ACC112 (cell line): ENCODE measurements at regions not wholly inside any gene's neighbourhood (a gene's known extent, or its start where the extent isn't known, plus 50 kb on each side); places are given as distances from the start of the nearest gene placed in this dataset.

ENCODE experiments used
- H2AFZ ChIP-seq: fragments of 200-600 bp; sonication (generic); one replicate; pipeline ENCODE4 v1.6.0; 2017; ENCODE audit warnings: antibody characterized with exemption, low read length; ENCODE audit not compliant: unreplicated experiment
- H3K27ac ChIP-seq: fragments of 200-600 bp; sonication (generic); 2 replicates; pipeline ENCODE4 v1.5.1; 2014; ENCODE audit warnings: low read depth, mild to moderate bottlenecking, antibody characterized with exemption, low read length, moderate library complexity
- H3K27me3 ChIP-seq: fragments of 200-600 bp; sonication (generic); 2 replicates; pipeline ENCODE4 v1.6.1; 2014; ENCODE audit warnings: mild to moderate bottlenecking, antibody characterized with exemption, low read length, moderate library complexity, mixed read lengths; ENCODE audit not compliant: insufficient read depth
- H3K36me3 ChIP-seq: fragments of 200-600 bp; sonication (generic); 2 replicates; pipeline ENCODE4 v1.6.1; 2016; ENCODE audit warnings: mild to moderate bottlenecking, antibody characterized with exemption, low read length, moderate library complexity, mixed read lengths; ENCODE audit not compliant: insufficient read depth
- H3K4me1 ChIP-seq: fragments of 200-600 bp; sonication (generic); one replicate; pipeline ENCODE4 v1.6.1; 2016; ENCODE audit warnings: low read length, mixed read lengths; ENCODE audit not compliant: insufficient read depth, unreplicated experiment, control insufficient read depth
- H3K4me3 ChIP-seq: fragments of 200-600 bp; sonication (generic); 2 replicates; pipeline ENCODE4 v1.5.1; 2014; ENCODE audit warnings: mild to moderate bottlenecking, low read depth, low read length
- H3K79me2 ChIP-seq: fragments of 200-600 bp; sonication (generic); one replicate; pipeline ENCODE4 v1.6.0; 2016; ENCODE audit warnings: low read length; ENCODE audit not compliant: control insufficient read depth, unreplicated experiment, insufficient read depth

DNA sequence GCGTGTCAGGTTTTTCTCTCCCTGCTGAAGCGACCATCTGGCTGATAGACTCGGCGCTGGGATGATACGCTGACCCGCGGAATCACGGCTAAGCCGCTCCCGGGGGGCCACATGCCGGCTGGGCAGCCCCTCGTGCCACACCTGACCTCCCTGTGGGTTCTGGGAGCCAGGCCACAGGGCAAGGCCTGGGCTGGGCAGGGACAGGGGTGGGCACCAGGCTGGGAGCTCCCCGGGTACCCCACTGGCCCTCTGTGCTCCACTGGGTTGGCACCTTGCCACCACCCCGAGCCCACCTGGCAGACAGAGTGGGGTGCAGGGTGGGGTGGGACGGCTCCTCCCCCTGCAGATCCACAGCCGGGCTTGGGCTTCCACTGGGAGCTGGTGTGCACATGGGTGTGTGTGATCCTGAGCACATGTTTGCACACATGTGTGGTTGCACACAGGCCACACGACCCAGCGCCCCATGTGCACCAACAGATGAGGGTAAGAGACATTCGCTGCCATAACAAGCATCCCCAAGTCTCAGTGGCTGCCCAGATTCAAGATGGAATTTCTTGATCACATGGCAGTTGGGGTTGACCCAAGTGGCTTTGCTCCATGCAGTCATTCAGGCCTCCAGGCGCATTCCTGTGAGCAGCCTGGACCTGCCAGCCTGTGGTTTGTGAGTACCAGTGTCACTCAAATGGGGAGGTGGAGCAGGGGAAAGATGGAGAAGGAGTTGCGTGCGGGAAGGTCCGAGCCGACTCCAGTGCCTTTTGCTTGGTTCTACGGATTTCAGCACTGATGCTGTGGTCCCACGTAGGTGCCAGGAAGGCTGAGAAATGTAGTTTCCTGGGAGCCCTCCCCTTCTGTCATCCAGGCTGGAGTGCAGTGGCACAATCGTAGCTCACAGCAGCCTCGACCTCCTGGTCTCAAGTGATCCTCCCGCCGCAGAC is 79.7 kb downstream of the UNCX start:
- Histone ChIP-seq H3K36me3 (no peaks in the 10 kb centered on the region), H3K4me1 (no peaks in the 10 kb centered on the region), H3K27ac (no peak overlapping the region), H3K4me3 (no peak overlapping the region), H2AFZ (no peak overlapping the region), H3K79me2 (no peaks in the 10 kb centered on the region), H3K27me3 (no peaks in the 10 kb centered on the region; the same call in 1 of the 2 replicates)

DNA sequence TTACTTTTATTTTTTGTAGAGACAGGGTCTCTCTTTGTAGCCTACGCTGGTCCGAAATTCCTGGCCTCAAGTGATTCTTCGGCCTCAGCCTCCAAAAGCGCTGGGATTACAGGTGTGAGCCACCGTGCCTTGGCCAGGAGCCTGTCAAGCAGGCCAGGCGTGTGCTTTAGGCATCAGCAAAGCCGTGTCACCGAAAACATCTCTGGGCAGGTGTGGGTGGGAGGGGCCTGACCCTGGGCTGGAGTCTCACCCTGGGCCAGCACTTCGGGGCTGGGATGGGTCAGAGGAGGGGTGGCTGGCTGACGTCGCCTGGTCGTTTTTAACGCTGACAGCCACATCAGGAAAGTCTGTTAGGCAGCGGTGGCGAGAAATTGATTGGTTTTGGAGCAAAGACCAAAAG is 80.9 kb downstream of the UNCX start:
- H3K27me3 ChIP-seq, result no peaks in the 10 kb centered on the region; the same call in 1 of the 2 replicates
- no peaks in the 10 kb centered on the region for H3K36me3 ChIP-seq
- H3K27ac ChIP-seq, result no peak overlapping the region
- no peak overlapping the region for H2AFZ ChIP-seq
- H3K79me2 ChIP-seq, result no peaks in the 10 kb centered on the region
- H3K4me3 ChIP-seq, result no peak overlapping the region
- H3K4me1 ChIP-seq, result no peaks in the 10 kb centered on the region

DNA sequence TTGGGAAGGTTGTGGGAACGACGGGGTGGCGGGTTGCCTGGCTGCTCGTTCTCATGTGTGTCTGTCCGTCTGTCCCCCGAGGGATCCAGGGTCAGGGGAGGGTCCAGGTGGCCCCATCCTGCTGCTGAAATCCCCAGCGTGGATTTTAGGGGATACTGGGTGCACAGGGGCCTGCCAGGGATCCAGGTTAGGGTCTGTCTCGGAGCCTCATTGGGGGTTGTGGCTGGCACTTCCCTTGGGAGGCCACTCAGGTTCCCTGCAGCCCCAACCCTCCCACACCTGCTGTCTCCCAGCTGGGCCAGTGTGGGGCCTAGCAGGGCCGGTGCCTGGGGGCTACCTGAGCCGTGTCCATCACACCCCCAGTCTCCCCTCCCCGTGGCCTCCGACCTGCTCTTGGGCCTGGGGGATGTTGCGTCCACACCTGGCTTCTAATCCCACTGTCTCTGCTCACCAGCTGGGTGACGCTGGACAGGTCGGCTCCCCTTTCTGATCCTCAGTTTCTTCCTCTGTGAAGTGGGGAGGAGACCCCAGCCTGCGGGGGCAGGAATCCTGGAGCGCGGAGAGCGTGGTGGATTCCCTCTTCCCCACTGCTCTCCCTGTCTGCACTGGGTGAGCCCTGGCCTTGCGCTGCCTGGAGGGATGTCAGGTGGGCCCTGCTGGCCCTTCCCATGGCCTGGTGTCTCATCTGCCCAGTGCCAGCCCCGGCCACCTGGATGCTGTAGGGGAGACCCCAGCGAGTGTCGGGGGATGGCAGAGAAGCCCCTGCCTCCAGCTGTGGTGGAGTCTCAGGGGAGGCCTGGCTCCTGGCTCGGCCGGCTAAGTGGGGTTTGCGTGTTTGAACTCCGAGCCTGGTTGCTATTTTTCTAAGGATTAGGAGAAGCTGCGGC is 81.6 kb downstream of the UNCX start:
- no peak overlapping the region for H3K4me3 ChIP-seq
- no peaks in the 10 kb centered on the region for H3K4me1 ChIP-seq
- no peak overlapping the region for H3K27ac ChIP-seq
- H3K27me3 ChIP-seq, result no peaks in the 10 kb centered on the region; the same call in 1 of the 2 replicates
- no peak overlapping the region for H2AFZ ChIP-seq
- H3K36me3 ChIP-seq, result no peaks in the 10 kb centered on the region
- H3K79me2 ChIP-seq, result no peaks in the 10 kb centered on the region

DNA sequence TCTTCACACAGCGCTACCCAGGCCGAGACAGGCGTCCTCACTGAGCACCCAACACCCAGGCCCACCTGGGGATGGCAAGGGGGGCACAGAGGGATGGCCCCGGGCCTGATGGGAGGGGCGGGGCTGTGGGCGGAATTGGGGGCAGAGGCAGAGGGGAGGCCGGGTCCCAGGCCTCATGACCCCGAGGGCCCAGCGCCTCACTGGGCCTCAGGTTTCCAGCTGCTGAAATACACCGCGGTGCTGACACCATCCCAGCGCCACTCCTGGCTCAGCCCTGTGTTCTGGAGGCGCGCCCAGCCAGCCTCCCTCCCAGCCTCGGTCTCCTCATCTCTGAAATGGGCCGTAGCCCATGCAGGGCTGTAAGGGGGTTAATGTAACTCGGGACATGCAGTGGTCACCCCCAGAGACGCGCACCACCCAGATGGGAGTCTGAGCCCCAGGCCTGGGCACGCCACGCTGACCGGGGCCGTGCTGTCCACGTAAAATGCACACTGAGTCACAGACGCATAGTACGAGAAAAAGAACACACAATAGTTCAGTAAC is 82.3 kb downstream of the UNCX start:
- Histone ChIP-seq H3K36me3 (no peaks in the 10 kb centered on the region), H3K79me2 (no peaks in the 10 kb centered on the region), H3K27ac (no peak overlapping the region), H2AFZ (no peak overlapping the region), H3K4me1 (no peaks in the 10 kb centered on the region), H3K27me3 (no peaks in the 10 kb centered on the region; the same call in 1 of the 2 replicates), H3K4me3 (no peak overlapping the region)

DNA sequence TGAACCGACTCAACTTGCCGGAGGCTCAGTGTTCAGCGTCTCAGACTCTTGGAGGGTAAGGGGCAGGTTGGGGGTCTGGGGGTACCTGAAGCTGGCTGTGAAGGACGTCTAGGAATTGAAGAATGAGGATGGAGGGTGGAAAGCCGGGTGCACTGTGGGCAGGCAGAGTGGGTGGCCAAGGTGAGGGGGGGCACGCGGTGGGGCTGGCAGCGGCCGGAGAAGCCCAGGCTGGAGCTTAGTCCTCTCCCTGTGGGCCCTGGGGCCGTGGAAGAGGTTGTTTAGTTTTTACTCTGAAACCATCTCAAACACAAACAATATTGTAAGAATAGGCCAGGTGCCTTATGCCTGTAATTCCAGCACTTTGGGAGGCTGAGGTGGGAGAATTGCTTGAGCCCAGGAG is 83.4 kb downstream of the UNCX start:
- Histone ChIP-seq H3K27me3 (no peaks in the 10 kb centered on the region; the same call in 1 of the 2 replicates), H3K27ac (no peak overlapping the region), H2AFZ (no peak overlapping the region), H3K79me2 (no peaks in the 10 kb centered on the region), H3K4me1 (no peaks in the 10 kb centered on the region), H3K4me3 (no peak overlapping the region), H3K36me3 (no peaks in the 10 kb centered on the region)

DNA sequence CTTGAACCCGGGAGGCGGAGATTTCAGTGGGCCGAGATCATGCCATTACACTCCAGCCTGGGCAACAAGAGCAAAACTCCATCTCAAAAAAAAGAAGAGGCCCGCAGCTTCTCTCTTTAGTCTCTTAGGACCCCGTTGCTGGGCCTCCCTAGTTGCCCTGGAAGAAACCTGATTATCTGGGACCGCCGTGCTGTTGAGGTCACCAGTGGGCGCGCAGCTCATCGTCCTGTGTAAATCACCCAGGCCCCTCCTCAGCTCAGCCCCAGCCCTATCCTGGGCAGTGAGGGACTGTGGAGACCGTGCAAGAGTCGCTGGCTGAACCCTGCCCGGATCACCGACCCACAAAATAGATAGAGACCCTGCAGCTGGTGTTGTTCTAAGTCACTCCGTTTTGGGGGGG is 85.0 kb downstream of the UNCX start:
- Histone ChIP-seq H3K79me2 (no peaks in the 10 kb centered on the region), H3K36me3 (no peaks in the 10 kb centered on the region), H3K4me1 (no peaks in the 10 kb centered on the region), H3K27ac (no peak overlapping the region), H3K4me3 (no peak overlapping the region), H2AFZ (no peak overlapping the region), H3K27me3 (peaks cover 13% of the 10 kb centered on the region)

DNA sequence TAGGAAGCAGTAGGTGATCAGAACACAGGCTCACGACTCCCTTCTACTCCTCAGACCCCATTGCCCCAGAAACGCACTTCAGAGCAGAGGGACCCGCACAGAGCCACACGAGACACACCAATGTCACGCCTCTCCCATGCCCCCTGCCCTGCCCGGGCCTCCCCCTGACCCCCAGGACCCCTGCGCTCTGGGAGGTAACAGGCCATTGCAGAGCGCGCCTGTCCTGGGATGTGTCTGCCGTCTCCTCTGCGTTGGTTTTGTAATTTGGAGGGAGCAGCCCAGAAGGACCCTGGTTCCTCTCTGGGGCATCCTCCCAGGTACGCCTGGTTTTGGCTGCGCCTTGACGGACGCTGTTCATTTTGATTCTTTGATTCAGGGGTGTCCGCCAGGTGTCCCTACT is 85.4 kb downstream of the UNCX start:
- H3K4me3 ChIP-seq, result no peak overlapping the region
- H3K27ac ChIP-seq, result no peak overlapping the region
- H3K36me3 ChIP-seq, result no peaks in the 10 kb centered on the region
- no peaks in the 10 kb centered on the region for H3K4me1 ChIP-seq
- no peaks in the 10 kb centered on the region for H3K79me2 ChIP-seq
- H2AFZ ChIP-seq, result no peak overlapping the region
- peaks cover 17% of the 10 kb centered on the region for H3K27me3 ChIP-seq

DNA sequence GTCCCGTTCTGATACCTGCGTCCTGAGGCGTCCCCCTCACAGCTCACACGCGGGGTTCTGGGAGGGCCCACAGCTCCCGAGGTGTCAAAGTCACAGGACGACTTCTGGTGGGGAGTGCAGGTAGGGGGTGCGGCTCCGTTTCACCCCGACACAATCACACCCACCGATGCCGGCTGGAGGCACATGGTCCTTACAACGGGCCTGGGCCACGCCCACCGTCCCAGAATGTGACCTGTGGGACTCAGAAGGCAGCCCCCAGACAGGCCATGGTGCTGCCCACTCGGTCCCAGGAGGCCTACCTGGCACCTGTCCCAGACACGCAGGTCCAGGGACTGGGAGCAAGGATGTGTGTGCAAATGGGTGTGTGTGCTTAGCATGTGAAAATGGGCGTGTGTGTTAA is 86.0 kb downstream of the UNCX start:
- H3K4me3 ChIP-seq, result no peak overlapping the region
- H3K36me3 ChIP-seq, result no peaks in the 10 kb centered on the region
- H3K27me3 ChIP-seq, result peaks cover 20% of the 10 kb centered on the region
- H3K27ac ChIP-seq, result no peak overlapping the region
- H3K79me2 ChIP-seq, result no peaks in the 10 kb centered on the region
- H3K4me1 ChIP-seq, result no peaks in the 10 kb centered on the region
- no peak overlapping the region for H2AFZ ChIP-seq

DNA sequence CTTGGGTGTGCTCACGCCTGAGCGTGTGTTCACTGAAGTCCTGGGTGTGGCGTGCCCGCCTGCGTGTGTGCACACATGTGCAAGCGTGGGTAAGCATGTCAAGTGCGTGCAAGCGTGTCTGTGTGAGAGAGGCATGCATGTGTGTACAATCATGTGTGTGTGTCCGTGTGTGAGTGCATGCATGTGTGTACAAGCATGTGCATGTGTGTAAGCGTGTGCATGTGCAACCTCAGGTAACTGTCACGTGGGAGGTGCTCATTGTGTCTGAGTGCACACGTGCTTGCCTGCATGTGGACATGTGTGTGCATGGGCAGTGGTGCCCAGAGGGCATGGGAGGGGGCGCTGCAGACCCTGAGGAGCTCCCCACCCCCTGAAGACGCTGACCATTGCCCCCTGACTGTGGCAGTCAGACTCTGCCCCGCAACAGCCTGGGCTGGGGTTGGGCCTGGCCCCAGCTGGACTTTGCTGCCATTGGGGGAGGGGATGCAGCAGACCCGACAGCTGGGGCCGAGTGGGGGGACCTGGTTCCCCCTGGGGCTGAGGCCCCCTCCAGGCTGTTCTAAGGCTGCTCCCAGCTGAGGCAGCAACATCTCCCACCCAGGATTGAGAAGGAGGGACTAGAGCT is 88.1 kb downstream of the UNCX start:
- Histone ChIP-seq H3K79me2 (no peaks in the 10 kb centered on the region), H3K36me3 (no peaks in the 10 kb centered on the region), H3K27ac (no peak overlapping the region), H3K4me3 (no peak overlapping the region), H3K27me3 (peaks cover 26% of the 10 kb centered on the region), H3K4me1 (no peaks in the 10 kb centered on the region), H2AFZ (no peak overlapping the region)
